ENCODE measurements at regions not wholly inside any gene's neighbourhood (a gene's known extent, or its start where the extent isn't known, plus 50 kb on each side); places are given as distances from the start of the nearest gene placed in this dataset.

DNA sequence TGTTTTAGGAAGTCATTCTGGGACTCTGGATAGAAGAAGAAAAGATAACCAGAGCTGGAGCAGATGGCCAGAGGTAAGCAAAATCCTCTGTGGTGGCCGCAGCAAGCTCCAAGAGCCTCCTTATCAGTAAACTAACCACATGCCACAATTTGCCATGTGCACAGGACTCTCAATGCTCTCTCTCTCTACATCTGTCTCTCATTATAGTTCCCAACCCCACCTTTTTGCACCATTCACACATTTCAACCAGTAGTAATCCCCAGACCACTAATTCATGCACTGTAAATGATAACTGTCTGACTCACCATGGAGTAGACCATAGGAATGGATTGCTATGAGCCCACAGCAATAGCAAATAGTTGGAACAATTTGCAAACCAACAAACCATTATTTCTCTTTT lies 526.1 kb downstream of the TLR4 start:
- TF ChIP-seq EZH2 (IDR thresholded peaks at IDR 0.05) = no peak
- TF ChIP-seq FOXP2 (optimal IDR thresholded peaks at IDR 0.05; ENCODE audit: control extremely low read depth, extremely low read length, insufficient read depth) = no peak
- TF ChIP-seq POLR2AphosphoS5 (IDR thresholded peaks at IDR 0.05; ENCODE audit: borderline replicate concordance, low read depth, low read length) = no peak

Measured in SK-N-MC (cell line).